C1 segment of cervical spinal cord (tissue), 14 donors: ENCODE measurements at regions not wholly inside any gene's neighbourhood (a gene's known extent, or its start where the extent isn't known, plus 50 kb on each side); places are given as distances from the start of the nearest gene placed in this dataset.
A peak's percentile ranks its signal among the peaks of the same experiment; 100 is the strongest.

ENCODE experiments used
- DNase-seq, 14 donors: peaks; one replicate each; lab custom pipeline; 2025; lab: John Stamatoyannopoulos, UW

GRCh38 chr21:16011719-16012118, 281.9 kb downstream of the USP25 start:
- peak in 1 of 14 donors; percentile 64 for DNase-seq

- no peak for DNase-seq
Observed at GRCh38 chr21:16013570-16013969, 283.8 kb downstream of the USP25 start.

- DNase-seq, result no peak
Observed at GRCh38 chr21:16020878-16021277, 291.1 kb downstream of the USP25 start.

- no peak for DNase-seq
Observed at GRCh38 chr21:16022116-16022515, 292.3 kb downstream of the USP25 start.

- no peak for DNase-seq
Observed at GRCh38 chr21:16022921-16023320, 293.1 kb downstream of the USP25 start.

GRCh38 chr21:16028142-16028541, 298.4 kb downstream of the USP25 start:
- no peak for DNase-seq

GRCh38 chr21:16028941-16029464, 299.2 kb downstream of the USP25 start:
- no peak for DNase-seq

GRCh38 chr21:16033193-16033592, 303.4 kb downstream of the USP25 start:
- no peak for DNase-seq

GRCh38 chr21:16034446-16035190, 304.8 kb downstream of the USP25 start:
- no peak for DNase-seq

- DNase-seq, result no peak
Observed at GRCh38 chr21:16037421-16037955, 307.7 kb downstream of the USP25 start.

GRCh38 chr21:16040601-16041000, 310.8 kb downstream of the USP25 start:
- no peak for DNase-seq

- no peak for DNase-seq
Observed at GRCh38 chr21:16044676-16045075, 314.9 kb downstream of the USP25 start.

- DNase-seq, result no peak
Observed at GRCh38 chr21:16046656-16047330, 317.0 kb downstream of the USP25 start.

GRCh38 chr21:16047904-16048303, 318.1 kb downstream of the USP25 start:
- DNase-seq, result no peak

GRCh38 chr21:16055014-16055413, 325.2 kb downstream of the USP25 start:
- DNase-seq, result no peak

- peak in 1 of 14 donors; percentile 89 for DNase-seq
Observed at GRCh38 chr21:16058896-16059295, 329.1 kb downstream of the USP25 start.

GRCh38 chr21:16059981-16060380, 330.2 kb downstream of the USP25 start:
- no peak for DNase-seq

- DNase-seq, result no peak
Observed at GRCh38 chr21:16061194-16061593, 331.4 kb downstream of the USP25 start.

- DNase-seq, result peak in 1 of 14 donors; percentile 45
Observed at GRCh38 chr21:16069178-16070112, 339.7 kb downstream of the USP25 start.

GRCh38 chr21:16070207-16070651, 340.4 kb downstream of the USP25 start:
- peak in 9 of 14 donors; percentile 3 to 95 (median 47) for DNase-seq

- peak in 13 of 14 donors; percentile 5 to 90 (median 67) for DNase-seq
Observed at GRCh38 chr21:16071092-16071491, 341.3 kb downstream of the USP25 start.
